K562 (cell line): ENCODE measurements at regions not wholly inside any gene's neighbourhood (a gene's known extent, or its start where the extent isn't known, plus 50 kb on each side); places are given as distances from the start of the nearest gene placed in this dataset.

Source experiments
- ATAC-seq: fragments of 200-7000 bp; cut with Tn5 transposase; 3 replicates; pipeline ENCODE4 v1.9.1; 2020; ENCODE audit warnings: moderate library complexity
- BruUV-seq: library from RNA; stranded (reverse); fragments of 400-500 nt; replicated peaks from 2 replicates; lab custom pipeline; 2021; lab: Mats Ljungman, UMichigan
- CTCF ChIA-PET: fragments of 300-600 bp; formaldehyde crosslinking; extraction: SDS; loops from one replicate; lab custom pipeline; 2021; ENCODE audit warnings: low intra/inter-chr PET ratio; lab: Yijun Ruan, JAX
- POLR2A ChIA-PET: fragments of 300-600, 350-650 bp; sonication (Branson Sonifier 250); formaldehyde crosslinking; extraction: SDS; loops from one replicate; lab custom pipeline; 2021; ENCODE audit warnings: antibody characterized with exemption, inconsistent platforms; lab: Yijun Ruan, JAX
- DNase-seq, 4 experiments: peaks; one replicate each; pipeline versions ENCODE4 v3.0.0 to v3.0.0-alpha.2; 2011 to 2018; ENCODE audit warnings: low spot score in 3 of 4, mixed read lengths in 3 of 4; ENCODE audit errors: extremely low read depth in 1 of 4
- FAIRE-seq: peaks from 2 replicates; lab custom pipeline; 2011; peaks lifted over from hg19 to GRCh38; lab: Jason Lieb, UNC
- H2AFZ ChIP-seq: 2 replicates; pipeline ENCODE4 v1.6.0; 2011; ENCODE audit warnings: low read depth, low read length, control low read depth, inconsistent platforms
- H3K27ac ChIP-seq: fragments of 200-600 bp; 3 replicates; pipeline ENCODE4 v1.8.0; 2011; ENCODE audit warnings: low read depth, mild to moderate bottlenecking, control low read depth, inconsistent platforms, low read length, moderate library complexity, mixed read lengths; ENCODE audit errors: extremely low read depth
- H3K27me3 ChIP-seq, 2 experiments: fragments of 300-600 bp in 1 of 2; 2 replicates in 1 of 2; 3 replicates in 1 of 2; pipeline versions ENCODE4 v1.6.0 to v1.8.0; 2011; ENCODE audit warnings: inconsistent platforms in 2 of 2, low read length in 2 of 2, mild to moderate bottlenecking in 1 of 2, mixed read lengths in 1 of 2, moderate library complexity in 1 of 2; ENCODE audit not compliant: control insufficient read depth in 2 of 2, insufficient read depth in 2 of 2
- H3K36me3 ChIP-seq: fragments of 300-600 bp; 3 replicates; pipeline ENCODE4 v1.8.0; 2011; ENCODE audit warnings: mild to moderate bottlenecking, low read length, inconsistent platforms; ENCODE audit not compliant: control insufficient read depth, insufficient read depth
- H3K4me1 ChIP-seq, 2 experiments: fragments of 200-600 bp in 1 of 2; replicated peaks in 1 of 2; 2 replicates in 1 of 2; 3 replicates in 1 of 2; pipeline versions ENCODE4 v1.5.1 to v1.8.0; 2011; ENCODE audit warnings: inconsistent platforms in 2 of 2, low read length in 2 of 2, mild to moderate bottlenecking in 1 of 2, mixed read lengths in 1 of 2, moderate library complexity in 1 of 2; ENCODE audit not compliant: control insufficient read depth in 2 of 2, insufficient read depth in 2 of 2
- H3K4me2 ChIP-seq: 2 replicates; pipeline ENCODE4 v1.6.1; 2011; ENCODE audit warnings: low read length, control low read depth, inconsistent platforms, mixed read lengths; ENCODE audit not compliant: insufficient read depth
- H3K4me3 ChIP-seq: fragments of 200-600 bp; sonication (generic), shearing (Covaris generic); 2 replicates; pipeline ENCODE4 v1.5.1; 2016; ENCODE audit warnings: control low read depth, inconsistent platforms
- H3K79me2 ChIP-seq: fragments of 200-600 bp; 3 replicates; pipeline ENCODE4 v1.8.0; 2011; ENCODE audit warnings: low read length, inconsistent platforms; ENCODE audit not compliant: control insufficient read depth, insufficient read depth
- H3K9ac ChIP-seq, 2 experiments: 2 replicates each; pipeline versions ENCODE4 v1.6.0 to v1.6.1; 2011; ENCODE audit warnings: low read depth in 2 of 2, low read length in 2 of 2, control low read depth in 1 of 2, inconsistent platforms in 1 of 2, mild to moderate bottlenecking in 1 of 2, mixed read lengths in 1 of 2; ENCODE audit not compliant: insufficient read depth in 1 of 2
- H3K9me1 ChIP-seq: one replicate; pipeline ENCODE4 v1.6.0; 2011; ENCODE audit warnings: inconsistent platforms, mild to moderate bottlenecking, low read length, moderate library complexity; ENCODE audit not compliant: control insufficient read depth, insufficient read depth
- H3K9me3 ChIP-seq: replicated peaks from 2 replicates; pipeline ENCODE4 v1.5.1; 2011; ENCODE audit warnings: low read depth, low read length, inconsistent platforms; ENCODE audit not compliant: control insufficient read depth, insufficient read depth
- H4K20me1 ChIP-seq: replicated peaks from 2 replicates; pipeline ENCODE4 v1.6.1; 2011; ENCODE audit warnings: low read length, inconsistent platforms, mixed read lengths; ENCODE audit not compliant: control insufficient read depth, insufficient read depth
- CTBP1 ChIP-seq: fragments of 450-650 bp; IDR thresholded peaks from 2 replicates; pipeline ENCODE4 v1.6.1; 2016; ENCODE audit warnings: borderline replicate concordance
- ELF2 ChIP-seq: fragments of 250-450 bp; sonication (Bioruptor Pico); IDR thresholded peaks from 2 replicates; pipeline ENCODE4 v1.5.0; 2021; ENCODE audit warnings: mild to moderate bottlenecking
- GATAD2A ChIP-seq: fragments of 450-650 bp; IDR thresholded peaks from 2 replicates; pipeline ENCODE4 v1.6.1; 2017
- POLR2AphosphoS2 ChIP-seq: IDR thresholded peaks from 2 replicates; pipeline ENCODE4 v1.6.1; 2012; ENCODE audit warnings: low read length, improper control_type of control experiment
- RBM14 ChIP-seq: fragments of 200-400 bp; formaldehyde crosslinking; IDR thresholded peaks from 2 replicates; pipeline ENCODE4 v1.6.1; 2018; ENCODE audit warnings: low read depth, mild to moderate bottlenecking, low read length, moderate library complexity, borderline replicate concordance; ENCODE audit not compliant: insufficient read depth
- SMAD2 ChIP-seq: fragments of 150-350 bp; IDR thresholded peaks from 2 replicates; pipeline ENCODE4 v1.6.1; 2014; ENCODE audit warnings: low read depth, mild to moderate bottlenecking, low read length
- TBP ChIP-seq: optimal IDR thresholded peaks from 2 replicates; pipeline ENCODE3; 2011; ENCODE audit warnings: low read depth, low read length, improper control_type of control experiment
- WGBS: fragments of 100-300 bp; shearing (Covaris generic); methylation state at CpG from one replicate; pipeline ENCODE4 v1.1.6; 2016; ENCODE audit warnings: low coverage, mixed read lengths; ENCODE audit not compliant: insufficient coverage; ENCODE audit errors: missing lambda C conversion rate; 5-methylcytosine and 5-hydroxymethylcytosine counted together
- in situ Hi-C: fragments of 300-500 bp; cut with MboI; formaldehyde crosslinking; loops from 4 replicates; pipeline ENCODE4 v1.15.0; 2018; ENCODE audit warnings: inconsistent platforms, mixed read lengths
- intact Hi-C: fragments of 100-400 bp; cut with micrococcal nuclease; formaldehyde crosslinking; loops from 2 replicates; pipeline ENCODE4 v1.14.2; 2022
- TF ChIP-seq, protein P1 (sequence below): sonication (generic); formaldehyde crosslinking; IDR thresholded peaks from 2 replicates; pipeline ENCODE4 v1.9.0; 2022; ENCODE audit warnings: mild to moderate bottlenecking, missing genetic modification reagents
- TF ChIP-seq, protein P2 (sequence below): sonication (generic); formaldehyde crosslinking; IDR thresholded peaks from 2 replicates; pipeline ENCODE4 v1.8.0; 2022; ENCODE audit warnings: mild to moderate bottlenecking, missing genetic modification reagents

DNA sequence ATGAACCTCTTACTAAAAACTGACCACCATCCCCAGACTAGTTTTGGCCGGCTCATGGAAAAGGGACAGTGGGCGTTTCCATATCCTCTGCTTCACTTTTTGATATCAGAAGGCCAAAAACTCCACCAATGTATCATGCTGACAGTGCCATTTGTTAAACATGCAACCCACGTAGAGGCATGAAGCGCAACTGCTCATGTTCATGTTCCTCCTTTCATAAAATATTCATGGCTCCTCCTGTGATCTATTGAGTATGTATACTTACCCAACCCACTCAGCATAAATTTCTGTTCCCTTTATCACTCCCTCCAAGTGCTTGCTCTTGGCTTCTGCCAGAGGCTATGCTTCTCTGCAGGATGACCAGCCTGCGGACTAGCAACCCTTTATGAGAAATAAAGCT lies 58.7 kb upstream of the TGFBR2 start:
- no peaks in the 10 kb centered on the region for H3K27me3 ChIP-seq
- ChIA-PET CTCF (no interaction called here), POLR2A (no interaction called here)
- H3K9me1 ChIP-seq: no peaks in the 10 kb centered on the region
- H3K4me3 ChIP-seq: no peak overlapping the region
- H4K20me1 ChIP-seq: no peaks in the 10 kb centered on the region
- 0% methylated on average over 5 of the region's 5 CpGs for WGBS
- H3K36me3 ChIP-seq: no peaks in the 10 kb centered on the region
- ATAC-seq (no peak), FAIRE-seq (no peak), DNase-seq (no peak)
- no peak overlapping the region for H2AFZ ChIP-seq
- H3K27ac ChIP-seq: no peak overlapping the region
- intact Hi-C loops: no loop called here
- no peak overlapping the region for H3K4me2 ChIP-seq
- in situ Hi-C loops: no loop called here
- no peak overlapping the region for H3K9ac ChIP-seq
- no peaks in the 10 kb centered on the region for H3K4me1 ChIP-seq
- no TSS peak for BruUV-seq
- no peaks in the 10 kb centered on the region for H3K9me3 ChIP-seq
- no peaks in the 10 kb centered on the region for H3K79me2 ChIP-seq
- no peak for TF ChIP-seq POLR2AphosphoS2
- no peak for TF ChIP-seq RBM14
- TF ChIP-seq CTBP1: no peak
- TF ChIP-seq, protein P1, sequence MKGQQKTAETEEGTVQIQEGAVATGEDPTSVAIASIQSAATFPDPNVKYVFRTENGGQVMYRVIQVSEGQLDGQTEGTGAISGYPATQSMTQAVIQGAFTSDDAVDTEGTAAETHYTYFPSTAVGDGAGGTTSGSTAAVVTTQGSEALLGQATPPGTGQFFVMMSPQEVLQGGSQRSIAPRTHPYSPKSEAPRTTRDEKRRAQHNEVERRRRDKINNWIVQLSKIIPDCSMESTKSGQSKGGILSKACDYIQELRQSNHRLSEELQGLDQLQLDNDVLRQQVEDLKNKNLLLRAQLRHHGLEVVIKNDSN: no peak
- TF ChIP-seq, protein P2, sequence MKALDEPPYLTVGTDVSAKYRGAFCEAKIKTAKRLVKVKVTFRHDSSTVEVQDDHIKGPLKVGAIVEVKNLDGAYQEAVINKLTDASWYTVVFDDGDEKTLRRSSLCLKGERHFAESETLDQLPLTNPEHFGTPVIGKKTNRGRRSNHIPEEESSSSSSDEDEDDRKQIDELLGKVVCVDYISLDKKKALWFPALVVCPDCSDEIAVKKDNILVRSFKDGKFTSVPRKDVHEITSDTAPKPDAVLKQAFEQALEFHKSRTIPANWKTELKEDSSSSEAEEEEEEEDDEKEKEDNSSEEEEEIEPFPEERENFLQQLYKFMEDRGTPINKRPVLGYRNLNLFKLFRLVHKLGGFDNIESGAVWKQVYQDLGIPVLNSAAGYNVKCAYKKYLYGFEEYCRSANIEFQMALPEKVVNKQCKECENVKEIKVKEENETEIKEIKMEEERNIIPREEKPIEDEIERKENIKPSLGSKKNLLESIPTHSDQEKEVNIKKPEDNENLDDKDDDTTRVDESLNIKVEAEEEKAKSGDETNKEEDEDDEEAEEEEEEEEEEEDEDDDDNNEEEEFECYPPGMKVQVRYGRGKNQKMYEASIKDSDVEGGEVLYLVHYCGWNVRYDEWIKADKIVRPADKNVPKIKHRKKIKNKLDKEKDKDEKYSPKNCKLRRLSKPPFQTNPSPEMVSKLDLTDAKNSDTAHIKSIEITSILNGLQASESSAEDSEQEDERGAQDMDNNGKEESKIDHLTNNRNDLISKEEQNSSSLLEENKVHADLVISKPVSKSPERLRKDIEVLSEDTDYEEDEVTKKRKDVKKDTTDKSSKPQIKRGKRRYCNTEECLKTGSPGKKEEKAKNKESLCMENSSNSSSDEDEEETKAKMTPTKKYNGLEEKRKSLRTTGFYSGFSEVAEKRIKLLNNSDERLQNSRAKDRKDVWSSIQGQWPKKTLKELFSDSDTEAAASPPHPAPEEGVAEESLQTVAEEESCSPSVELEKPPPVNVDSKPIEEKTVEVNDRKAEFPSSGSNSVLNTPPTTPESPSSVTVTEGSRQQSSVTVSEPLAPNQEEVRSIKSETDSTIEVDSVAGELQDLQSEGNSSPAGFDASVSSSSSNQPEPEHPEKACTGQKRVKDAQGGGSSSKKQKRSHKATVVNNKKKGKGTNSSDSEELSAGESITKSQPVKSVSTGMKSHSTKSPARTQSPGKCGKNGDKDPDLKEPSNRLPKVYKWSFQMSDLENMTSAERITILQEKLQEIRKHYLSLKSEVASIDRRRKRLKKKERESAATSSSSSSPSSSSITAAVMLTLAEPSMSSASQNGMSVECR: no peak
- TF ChIP-seq ELF2: no peak
- no peak for TF ChIP-seq SMAD2
- TF ChIP-seq TBP: no peak
- TF ChIP-seq GATAD2A: no peak
